GM18508 (cell line): ENCODE measurements at regions not wholly inside any gene's neighbourhood (a gene's known extent, or its start where the extent isn't known, plus 50 kb on each side); places are given as distances from the start of the nearest gene placed in this dataset.

Experiments
- ATAC-seq: cut with Tn5 transposase; IDR thresholded peaks from one replicate; pipeline ENCODE4 v1.9.1; 2021; ENCODE audit warnings: moderate number of reproducible peaks; ENCODE audit not compliant: insufficient read depth, unreplicated experiment

DNA sequence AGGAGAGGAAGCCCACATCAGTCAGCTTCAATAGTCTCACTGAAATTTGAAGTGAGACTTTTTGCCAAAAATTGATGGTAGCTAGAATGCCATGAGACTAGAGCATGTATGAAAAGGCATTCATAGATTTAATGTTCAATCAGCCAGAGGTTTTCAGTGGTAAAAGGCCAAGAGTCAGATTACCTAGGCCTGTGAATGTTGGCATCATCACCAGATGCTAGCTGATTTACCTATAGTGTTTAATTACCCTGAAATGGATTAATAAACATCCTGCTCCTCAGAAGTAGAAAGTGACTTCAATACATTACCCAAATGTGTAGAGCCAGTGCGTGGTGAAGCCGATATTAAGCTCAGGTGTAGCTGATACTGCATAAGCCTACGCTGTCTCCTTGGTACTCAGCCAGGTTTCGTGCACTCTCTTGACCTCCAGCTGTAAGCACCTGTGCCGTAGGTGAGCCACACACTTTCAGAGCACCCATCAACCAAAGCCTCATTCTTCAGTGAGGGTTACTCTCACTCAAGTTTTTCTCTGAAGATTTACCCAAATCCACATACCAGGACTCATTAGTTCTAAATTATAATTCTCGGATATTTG, 1140.3 kb upstream of the SLC10A2 start:
- ATAC-seq: no peak

- no peak for ATAC-seq
Observed at GRCh38 chr13:104204177-104204576, 1138.0 kb upstream of the SLC10A2 start.

DNA sequence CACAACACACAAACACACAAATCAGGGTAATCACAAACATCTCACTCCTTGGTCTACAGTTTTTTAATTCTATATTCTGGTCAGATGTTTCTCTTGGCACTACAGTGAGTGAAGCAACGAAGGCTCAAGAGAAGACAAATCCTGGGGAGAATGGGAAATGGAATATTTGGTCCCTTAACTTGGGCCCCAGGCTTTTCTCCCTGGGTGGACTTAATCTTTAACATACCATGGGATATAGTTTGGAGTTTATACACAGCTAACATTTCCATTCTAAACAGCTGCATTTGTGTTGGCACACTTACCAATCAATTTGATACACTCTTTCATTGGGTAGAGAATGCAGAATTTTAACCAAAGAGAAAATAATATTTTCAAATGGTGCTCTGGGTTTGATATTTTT, 1132.6 kb upstream of the SLC10A2 start:
- ATAC-seq: no peak

DNA sequence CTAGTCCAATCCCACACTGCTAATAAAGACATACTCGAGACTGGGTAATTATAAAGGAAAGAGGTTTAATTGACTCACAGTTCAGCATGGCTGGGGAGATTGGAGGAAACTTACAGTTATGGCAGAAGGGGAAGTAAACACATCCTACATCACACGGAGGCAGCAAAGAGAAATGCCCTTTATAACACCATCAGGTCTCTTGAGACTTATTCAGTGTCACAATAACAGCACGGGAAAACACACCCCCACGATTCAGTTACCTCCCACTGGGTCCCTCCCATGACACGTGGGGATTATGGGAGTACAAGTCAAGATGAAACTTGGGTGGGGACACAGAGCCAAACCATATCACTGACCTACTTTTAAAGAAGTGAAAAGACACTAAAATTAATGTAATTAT, 1130.4 kb upstream of the SLC10A2 start:
- no peak for ATAC-seq

- ATAC-seq: no peak
Observed at GRCh38 chr13:104181526-104182231, 1115.5 kb upstream of the SLC10A2 start.

GRCh38 chr13:104170980-104171555, 1104.9 kb upstream of the SLC10A2 start:
- ATAC-seq: no peak

DNA sequence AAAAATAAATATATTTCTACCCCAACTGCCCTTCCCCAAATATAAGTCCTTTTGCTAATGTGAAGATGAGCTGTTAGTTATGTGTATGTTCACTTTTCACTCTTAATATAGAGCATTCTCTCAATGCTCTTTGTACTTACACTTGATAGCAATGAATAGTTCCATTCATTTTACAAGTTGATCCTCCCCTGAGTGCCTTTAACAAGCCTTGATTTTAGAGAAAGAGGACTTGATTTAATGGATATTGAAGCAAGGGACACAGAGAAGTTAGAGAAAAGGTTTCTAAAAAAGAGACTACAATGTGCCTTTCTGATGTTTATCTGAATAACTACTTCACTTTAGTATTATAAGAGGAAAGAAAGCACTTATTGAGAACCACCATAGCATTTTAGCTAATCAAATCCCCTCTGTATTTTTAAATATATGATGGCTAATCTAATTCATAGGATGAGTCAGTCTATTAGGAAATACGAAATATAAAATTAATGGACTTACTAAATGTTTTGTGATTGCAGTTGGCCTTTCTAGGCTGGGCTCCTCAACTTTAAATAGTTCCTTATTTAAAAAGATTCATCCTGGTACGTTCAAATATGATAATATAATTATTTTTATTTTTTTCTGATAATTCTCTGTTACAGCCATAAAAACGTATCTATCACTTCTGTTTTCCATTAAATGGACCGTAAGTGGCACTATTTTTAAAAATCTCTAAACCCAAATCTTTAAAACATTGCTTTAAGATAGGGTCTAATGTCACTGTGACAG, 1097.8 kb upstream of the SLC10A2 start:
- ATAC-seq: no peak

GRCh38 chr13:104160536-104160935, 1094.3 kb upstream of the SLC10A2 start:
- no peak for ATAC-seq

DNA sequence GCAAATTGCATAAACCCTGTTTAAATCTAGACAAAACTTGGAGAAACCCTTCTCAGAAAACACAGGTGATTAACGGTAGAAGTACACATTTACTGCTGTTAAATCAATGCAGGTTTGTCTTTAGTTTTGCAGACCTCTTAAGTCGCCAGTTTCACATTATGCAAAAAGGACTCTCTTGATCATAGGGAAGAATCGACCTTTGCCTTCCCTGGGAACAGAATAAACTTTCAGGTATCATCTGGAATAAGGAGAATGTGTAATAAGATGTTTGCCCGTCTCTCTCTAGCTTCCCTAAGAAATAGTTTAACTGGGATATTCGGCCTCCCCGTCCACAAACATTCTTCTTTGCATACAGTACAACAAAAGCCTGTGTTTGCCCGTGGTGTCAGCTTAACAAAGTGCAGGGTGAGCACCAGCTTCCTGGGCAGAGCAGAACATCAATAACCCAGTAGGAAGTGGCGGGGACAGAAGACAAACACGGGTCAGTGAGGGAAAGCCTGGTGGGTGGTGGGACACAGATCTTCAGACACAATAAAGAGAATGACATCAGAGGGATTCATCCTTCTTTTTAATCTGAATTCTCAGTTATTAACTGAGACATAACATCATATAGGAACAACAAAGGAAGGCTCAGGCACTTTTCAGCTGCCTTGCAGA, 1077.7 kb upstream of the SLC10A2 start:
- ATAC-seq: no peak

- ATAC-seq: no peak
Observed at GRCh38 chr13:104140552-104140951, 1074.3 kb upstream of the SLC10A2 start.

DNA sequence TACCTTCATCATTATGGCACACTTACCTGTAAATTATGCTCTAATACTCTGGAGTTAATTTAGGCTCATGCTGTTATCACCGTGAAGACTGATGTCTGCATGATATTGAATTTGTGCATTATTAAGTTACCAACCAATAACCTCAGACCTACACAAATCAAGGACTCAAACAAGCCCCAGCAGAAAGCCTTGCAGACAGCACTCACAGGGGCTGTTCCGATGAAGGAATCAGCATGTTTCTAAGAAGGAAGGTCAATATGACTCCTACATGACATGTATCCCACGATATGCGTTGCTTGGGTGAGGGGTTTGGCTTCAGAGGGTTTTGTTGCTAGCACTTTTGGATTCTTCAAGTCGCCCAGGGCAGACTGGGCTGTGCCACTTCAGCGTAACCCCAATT, 1071.2 kb upstream of the SLC10A2 start:
- no peak for ATAC-seq

DNA sequence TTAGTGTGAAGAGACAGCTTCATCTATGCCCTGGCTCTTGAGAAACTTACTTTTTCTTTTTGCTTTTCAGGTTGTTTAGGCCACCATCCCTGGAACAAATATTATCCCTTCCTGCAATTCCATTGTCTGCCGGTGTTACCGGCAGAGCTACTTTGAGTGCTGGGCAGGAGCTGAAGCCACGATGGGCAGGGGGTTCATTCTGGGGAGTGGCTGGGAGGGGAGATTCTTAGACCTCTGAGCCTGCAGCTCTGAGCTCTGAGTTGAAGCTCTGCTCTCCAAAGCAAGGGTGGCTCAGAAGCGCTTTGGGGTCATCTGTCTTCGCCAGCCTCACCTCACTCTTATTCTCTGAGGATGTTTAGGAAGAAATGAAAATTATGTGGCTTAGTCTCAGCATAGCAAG, 1066.6 kb upstream of the SLC10A2 start:
- ATAC-seq: no peak

- ATAC-seq: no peak
Observed at GRCh38 chr13:104114101-104114500, 1047.9 kb upstream of the SLC10A2 start.

DNA sequence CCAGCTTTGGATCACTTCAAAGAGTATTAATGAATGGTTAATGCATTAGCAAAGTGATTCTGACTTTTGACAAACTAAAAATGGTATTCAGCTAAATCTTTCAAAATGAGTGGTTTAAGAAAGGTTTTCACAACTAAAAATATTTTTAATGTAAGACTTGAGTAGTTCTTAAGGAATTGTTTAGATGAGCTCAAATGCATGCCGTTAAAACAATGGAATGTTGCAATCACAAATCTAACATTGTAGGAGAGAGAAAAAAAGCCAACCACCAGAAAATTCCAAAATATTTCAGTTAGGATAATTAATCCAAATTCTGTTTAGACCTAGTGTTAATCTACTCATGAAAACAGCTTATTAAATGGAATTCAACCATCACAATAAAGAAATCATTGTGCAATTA, 1044.8 kb upstream of the SLC10A2 start:
- ATAC-seq: no peak

GRCh38 chr13:104106705-104107393, 1040.6 kb upstream of the SLC10A2 start:
- no peak for ATAC-seq

DNA sequence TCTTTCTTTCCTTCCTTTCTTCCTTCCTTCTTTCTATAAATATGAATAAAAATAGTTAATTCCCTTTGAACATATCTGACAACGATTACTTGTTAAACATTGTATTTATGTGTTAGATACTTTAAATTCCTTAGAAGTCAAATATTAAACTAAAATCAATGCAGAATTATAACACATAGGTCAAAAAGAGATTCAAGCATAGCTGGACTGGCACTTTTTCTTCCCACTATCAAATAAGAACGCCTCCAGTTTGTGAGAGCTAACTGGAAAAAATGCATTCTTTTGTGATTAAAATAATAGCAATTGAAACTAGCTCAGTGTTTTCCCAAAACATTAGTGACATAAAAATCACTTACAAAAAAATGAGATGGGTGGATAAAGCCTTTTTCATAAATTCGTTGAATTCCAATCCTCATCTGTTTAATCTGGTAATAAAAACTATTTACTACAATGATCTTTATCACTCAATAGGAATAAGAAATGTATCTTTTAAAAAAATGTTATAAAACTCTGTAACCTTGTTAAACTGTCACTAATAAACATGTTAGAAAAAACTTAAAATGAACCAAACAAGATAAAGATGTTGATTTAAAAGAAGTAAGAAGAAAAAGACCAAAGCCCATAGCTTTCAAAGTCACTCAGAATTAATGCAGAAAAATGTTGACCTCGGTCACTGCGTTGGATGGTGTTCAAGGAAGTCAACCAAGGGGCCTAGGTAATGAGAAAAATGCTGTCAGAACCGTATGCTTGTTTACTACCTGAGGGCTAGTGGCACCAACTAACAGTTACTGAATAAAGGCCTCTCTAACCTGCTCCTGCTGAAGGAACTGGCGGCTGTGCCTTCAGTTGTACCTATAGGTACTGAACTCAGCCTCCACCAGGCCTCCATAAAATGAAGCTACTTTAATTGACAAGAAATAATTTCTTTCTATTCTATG, 1039.5 kb upstream of the SLC10A2 start:
- no peak for ATAC-seq

GRCh38 chr13:104099750-104100149, 1033.5 kb upstream of the SLC10A2 start:
- ATAC-seq: no peak

- ATAC-seq: no peak
Observed at GRCh38 chr13:104098421-104098820, 1032.2 kb upstream of the SLC10A2 start.

DNA sequence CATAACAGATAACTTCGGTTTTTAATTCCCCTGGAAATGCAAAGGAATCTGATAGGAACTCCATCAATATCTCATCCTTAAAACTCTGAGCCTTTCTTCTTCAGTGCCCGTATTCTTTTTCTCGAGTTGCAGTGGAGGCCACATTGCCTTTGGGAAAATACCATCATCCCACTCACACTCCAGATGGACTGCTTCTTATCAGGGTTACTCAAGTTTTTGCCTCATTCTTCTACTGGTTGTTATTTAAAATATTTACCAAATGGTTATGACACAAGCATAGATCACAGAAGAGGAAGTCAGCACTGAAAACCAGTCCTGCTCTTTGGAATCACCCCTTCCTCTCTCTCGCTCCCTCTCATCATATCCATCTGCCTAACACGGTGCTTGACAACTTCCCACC, 1020.5 kb upstream of the SLC10A2 start:
- no peak for ATAC-seq
